Sciatic nerve (tissue), 2 donors: ENCODE measurements at regions not wholly inside any gene's neighbourhood (a gene's known extent, or its start where the extent isn't known, plus 50 kb on each side); places are given as distances from the start of the nearest gene placed in this dataset.
A peak's percentile ranks its signal among the peaks of the same experiment; 100 is the strongest.

Experiments used
- ATAC-seq: fragments of 200-7000 bp; cut with Tn5 transposase; one replicate; pipeline ENCODE4 v1.9.1; 2020; ENCODE audit warnings: mild to moderate bottlenecking, moderate library complexity
- DNase-seq: peaks from one replicate; pipeline ENCODE4 v3.0.0-alpha.2; 2020; ENCODE audit warnings: low spot score
- intact Hi-C: fragments of 100-400 bp; cut with DNase I; formaldehyde crosslinking; loops from one replicate; pipeline ENCODE4 v1.14.2; 2022
- donor health status: DM: no; HTN: no; CAD: no.
- donor health status: DM: no; HTN: no; CAD: no.

GRCh38 chr13:39224671-39225240, 186.5 kb downstream of the NHLRC3 start:
- intact Hi-C loops = no loop called here
- ATAC-seq (no peak), DNase-seq (no peak)

- intact Hi-C loops = no loop called here
- peak; percentile 96 for ATAC-seq
- DNase-seq = no peak
Measured at GRCh38 chr13:39225860-39226259, 187.6 kb downstream of the NHLRC3 start.

DNA sequence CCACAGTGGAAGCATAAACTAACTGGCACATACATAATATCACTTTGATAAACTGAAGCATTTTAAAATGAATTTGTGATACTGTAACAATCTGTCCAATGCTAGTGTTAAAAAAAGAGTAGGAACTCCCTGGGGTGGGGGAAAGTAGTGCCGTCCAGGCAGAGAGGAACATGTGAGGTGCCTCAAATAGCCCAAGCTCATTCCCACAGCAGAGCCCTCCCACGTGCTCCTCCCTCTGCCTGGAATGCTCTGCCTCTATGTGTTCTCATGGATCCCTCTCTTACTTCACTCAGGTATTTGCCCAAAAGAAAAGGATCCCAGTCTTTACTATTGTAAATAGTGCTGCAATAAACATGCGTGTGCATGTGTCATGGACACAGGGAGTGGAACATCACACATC, 188.1 kb downstream of the NHLRC3 start:
- ATAC-seq (peak; percentile 94), DNase-seq (no peak)
- intact Hi-C loops = no loop called here

DNA sequence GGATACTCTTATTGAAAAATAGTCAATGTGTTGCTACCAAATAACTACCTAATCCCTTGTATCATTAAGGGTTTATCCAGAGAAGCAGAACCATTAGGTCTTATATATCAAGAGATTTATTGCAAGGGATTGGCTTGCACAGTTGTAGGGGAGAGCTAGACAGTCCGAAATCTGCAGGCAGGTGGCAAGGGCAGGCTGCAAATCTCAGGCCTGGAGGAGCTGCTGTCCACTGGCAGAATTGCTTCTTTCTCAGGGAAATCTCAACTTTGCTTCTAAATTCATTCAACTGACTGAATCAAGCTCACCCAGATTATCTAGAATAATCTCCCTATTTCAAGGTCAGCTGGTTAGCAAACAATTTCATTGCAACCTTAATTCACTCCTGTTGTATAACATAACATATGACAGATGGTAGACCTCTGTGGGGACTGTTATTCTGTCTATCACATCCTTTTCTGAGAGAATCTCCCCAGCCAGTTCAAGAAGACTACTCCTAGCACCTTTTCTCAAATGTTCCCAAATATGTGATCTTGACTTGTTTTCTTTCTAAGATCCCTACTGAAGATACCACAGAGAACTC, 194.2 kb downstream of the NHLRC3 start:
- intact Hi-C loops = no loop called here
- no peak for ATAC-seq

GRCh38 chr13:39232999-39233398, 194.7 kb downstream of the NHLRC3 start:
- ATAC-seq = no peak
- DNase-seq = no peak
- intact Hi-C loops = no loop called here

More for the DNA sequence above, 194.2 kb downstream of the NHLRC3 start:
- no peak for DNase-seq

DNA sequence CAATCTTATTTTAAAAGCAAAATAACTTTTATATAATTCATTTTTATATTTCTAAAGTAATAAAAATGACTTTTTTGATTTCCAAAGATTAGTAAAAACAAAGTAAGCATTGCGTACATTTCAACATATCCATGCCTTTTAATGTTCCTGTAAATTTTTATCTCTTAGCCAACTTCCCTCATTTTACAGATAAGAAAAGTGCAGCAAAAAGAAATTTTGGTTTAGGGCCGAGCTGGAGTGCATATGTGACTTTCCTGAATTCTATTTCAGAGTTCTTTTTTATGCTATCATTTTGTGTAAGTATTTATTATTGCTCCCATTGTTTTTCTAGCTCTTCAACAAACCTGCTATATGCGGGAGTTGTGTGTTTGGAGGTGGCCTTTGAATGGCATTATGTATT, 195.3 kb downstream of the NHLRC3 start:
- DNase-seq (no peak), ATAC-seq (no peak)
- intact Hi-C loops = no loop called here

DNA sequence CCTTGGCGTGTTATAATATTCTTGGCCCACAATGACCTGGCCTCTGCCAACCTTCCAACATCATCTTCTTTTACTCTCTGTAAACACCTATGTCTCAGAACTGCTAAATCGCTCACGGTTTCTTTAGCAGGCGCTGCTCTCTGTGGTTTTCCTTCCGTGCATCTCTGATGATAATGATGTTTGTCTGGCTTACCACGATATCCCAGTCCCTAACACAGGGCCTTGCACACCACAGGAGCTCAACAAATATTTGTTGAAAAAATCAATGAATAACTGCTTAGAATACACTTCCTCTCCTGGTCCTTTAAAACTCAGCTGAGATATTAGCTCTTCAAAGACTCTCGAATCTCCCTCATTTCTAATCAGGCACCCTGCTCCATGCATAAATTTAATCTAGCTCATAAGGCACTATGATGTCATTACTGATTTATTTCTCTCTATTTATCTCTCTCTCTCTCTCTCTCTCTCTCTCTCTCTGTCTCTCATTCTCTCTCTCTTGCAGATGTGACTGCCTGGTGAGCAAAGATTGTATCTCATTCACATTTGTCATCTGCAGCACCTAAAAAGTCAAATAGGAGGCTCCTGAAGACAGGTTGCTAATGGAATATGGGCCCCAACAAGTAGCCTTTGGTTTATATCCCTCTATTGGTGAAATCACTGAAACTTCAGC, 206.4 kb downstream of the NHLRC3 start:
- no peak for DNase-seq
- intact Hi-C loops = no loop called here
- ATAC-seq = no peak

DNA sequence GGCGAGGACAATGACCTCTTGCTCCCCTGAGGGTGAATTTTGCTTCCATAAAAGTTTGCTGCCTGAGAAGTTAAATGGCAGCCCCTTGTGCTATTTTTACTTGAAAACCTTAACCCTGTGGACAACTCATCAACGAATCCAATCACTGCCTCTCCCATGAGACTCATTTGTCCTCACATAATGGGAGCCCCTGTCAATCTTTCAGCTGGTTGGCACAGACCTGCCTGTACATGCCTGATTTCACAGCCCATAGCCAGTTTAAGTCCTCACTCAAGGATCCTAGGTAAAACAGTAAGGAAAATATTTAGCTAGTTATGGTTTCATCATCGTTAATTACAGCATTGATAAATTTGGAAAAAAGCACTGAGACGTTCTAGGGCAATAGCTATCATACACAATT, 207.4 kb downstream of the NHLRC3 start:
- intact Hi-C loops = no loop called here
- ATAC-seq = no peak
- no peak for DNase-seq

GRCh38 chr13:39249982-39250381, 211.7 kb downstream of the NHLRC3 start:
- no peak for ATAC-seq
- no peak for DNase-seq
- intact Hi-C loops = no loop called here

- ATAC-seq (no peak), DNase-seq (no peak)
- intact Hi-C loops = no loop called here
Measured at GRCh38 chr13:39250440-39250839, 212.2 kb downstream of the NHLRC3 start.

DNA sequence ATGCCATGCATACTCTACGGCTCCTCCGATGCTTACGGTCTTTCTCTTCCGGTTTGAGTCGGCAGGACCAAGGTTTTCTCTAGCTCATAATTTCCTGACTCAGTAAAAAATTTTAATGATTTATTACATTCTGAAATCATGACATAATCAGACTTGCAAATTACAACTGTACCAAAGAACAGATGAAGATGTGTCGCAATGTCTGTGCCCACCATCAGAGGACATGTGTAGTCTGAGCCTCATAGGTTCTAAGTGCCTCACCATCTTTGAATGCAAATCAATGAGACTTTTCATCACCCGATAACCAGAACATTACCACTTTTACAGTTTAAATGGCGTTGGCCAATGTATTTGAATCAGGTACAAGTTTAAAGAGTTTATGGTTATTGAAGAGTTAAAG, 213.1 kb downstream of the NHLRC3 start:
- intact Hi-C loops = no loop called here

DNA sequence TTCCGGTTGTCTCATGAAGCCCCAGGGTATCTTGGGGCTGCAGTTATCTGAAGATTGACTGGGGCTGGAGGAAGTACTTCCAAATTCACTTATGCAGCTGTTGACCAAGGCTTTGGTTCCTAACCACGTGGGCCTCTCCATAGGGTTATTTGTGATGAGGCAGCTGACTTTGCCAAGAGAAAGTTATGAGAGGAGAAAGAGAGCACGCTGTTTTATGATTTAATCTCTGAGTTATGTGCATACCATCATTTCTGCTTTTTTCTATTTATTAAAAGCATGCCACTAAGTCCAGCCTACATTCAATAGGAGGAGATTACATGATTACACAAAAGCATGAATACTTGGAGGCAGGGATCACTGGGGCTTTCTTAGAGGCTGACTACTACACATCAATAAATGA, 215.5 kb downstream of the NHLRC3 start:
- DNase-seq = no peak

More for the DNA sequence above, 213.1 kb downstream of the NHLRC3 start:
- ATAC-seq (no peak), DNase-seq (no peak)

GRCh38 chr13:39254601-39255000, 216.3 kb downstream of the NHLRC3 start:
- intact Hi-C loops = no loop called here
- ATAC-seq = no peak
- no peak for DNase-seq

More for the DNA sequence above, 215.5 kb downstream of the NHLRC3 start:
- no peak for ATAC-seq
- intact Hi-C loops = no loop called here

- intact Hi-C loops = no loop called here
- peak; percentile 15 for ATAC-seq
- DNase-seq = no peak
Measured at GRCh38 chr13:39257642-39258041, 219.4 kb downstream of the NHLRC3 start.

- intact Hi-C loops = no loop called here
- ATAC-seq (no peak), DNase-seq (no peak)
Measured at GRCh38 chr13:39259371-39260140, 221.3 kb downstream of the NHLRC3 start.

GRCh38 chr13:39263033-39263432, 224.8 kb downstream of the NHLRC3 start:
- intact Hi-C loops = no loop called here

GRCh38 chr13:39263531-39263930, 225.3 kb downstream of the NHLRC3 start:
- DNase-seq (no peak), ATAC-seq (peak; percentile 38)
- intact Hi-C loops = no loop called here

More at GRCh38 chr13:39263033-39263432, 224.8 kb downstream of the NHLRC3 start:
- peak; percentile 58 for DNase-seq
- peak; percentile 88 for ATAC-seq

DNA sequence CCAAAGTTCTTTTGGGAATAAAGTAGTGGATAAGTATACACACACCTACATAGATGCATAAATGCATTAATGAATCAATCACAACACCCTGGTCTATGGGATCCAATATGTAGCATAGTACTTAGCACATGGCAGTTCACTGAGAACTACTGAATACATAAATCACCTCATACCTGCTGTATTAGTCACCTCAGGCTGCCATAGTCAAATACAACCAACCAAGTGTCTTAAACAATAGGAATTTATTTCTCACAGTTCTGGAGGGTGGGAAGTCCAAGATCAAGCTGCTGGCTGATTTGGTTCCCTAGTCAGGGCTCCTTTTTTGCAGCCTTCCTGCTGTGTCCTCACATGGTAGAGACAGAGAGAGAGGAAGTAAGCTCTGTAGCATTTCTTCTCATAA, 228.2 kb downstream of the NHLRC3 start:
- intact Hi-C loops = no loop called here
- ATAC-seq = no peak
- DNase-seq = no peak

DNA sequence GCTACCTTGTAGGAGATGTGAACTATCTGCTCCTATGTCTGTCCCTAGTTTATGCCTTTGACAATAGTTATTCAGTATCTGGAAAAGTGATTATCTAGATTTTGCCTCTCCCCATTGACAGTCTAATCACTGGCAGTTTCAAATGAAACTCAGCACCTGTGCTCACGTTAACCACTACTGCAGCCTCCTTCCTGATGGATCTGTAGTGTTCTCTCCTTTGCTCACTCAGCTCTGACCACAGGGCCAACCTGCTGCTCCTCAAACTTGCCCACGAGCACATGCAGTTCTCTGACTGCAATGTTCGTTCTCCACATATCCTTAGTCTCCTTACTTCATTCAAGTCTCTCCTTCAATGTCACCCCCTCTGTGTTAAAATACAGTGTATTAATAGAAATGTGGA, 230.1 kb downstream of the NHLRC3 start:
- intact Hi-C loops = no loop called here
- ATAC-seq = no peak
- DNase-seq = no peak

- DNase-seq = no peak
- intact Hi-C loops = no loop called here
- ATAC-seq = no peak
Measured at GRCh38 chr13:39269004-39269403, 230.7 kb downstream of the NHLRC3 start.
